SU-DHL-6 (cell line): ENCODE measurements at regions not wholly inside any gene's neighbourhood (a gene's known extent, or its start where the extent isn't known, plus 50 kb on each side); places are given as distances from the start of the nearest gene placed in this dataset.

Source experiments
- H2AFZ ChIP-seq: fragments of 200-600 bp; sonication (generic); 2 replicates; pipeline ENCODE4 v1.6.1; 2014; ENCODE audit warnings: low read depth, mild to moderate bottlenecking, moderate library complexity, mixed read lengths, antibody characterized with exemption, low read length; ENCODE audit not compliant: severe bottlenecking
- H3F3A ChIP-seq: fragments of 200-600 bp; shearing (Covaris generic); 2 replicates; pipeline ENCODE4 v1.6.0; 2016; ENCODE audit warnings: antibody characterized with exemption, mild to moderate bottlenecking; ENCODE audit not compliant: insufficient read depth
- H3K27ac ChIP-seq: fragments of 200-600 bp; sonication (generic); 2 replicates; pipeline ENCODE4 v1.5.1; 2016; ENCODE audit warnings: low read depth, mild to moderate bottlenecking, low read length, moderate library complexity, mixed read lengths
- H3K27me3 ChIP-seq: fragments of 200-600 bp; sonication (generic), shearing (Covaris generic); 2 replicates; pipeline ENCODE4 v1.6.0; 2014; ENCODE audit warnings: mild to moderate bottlenecking, low read length
- H3K36me3 ChIP-seq: fragments of 200-600 bp; sonication (generic); 2 replicates; pipeline ENCODE4 v1.6.1; 2014; ENCODE audit warnings: mild to moderate bottlenecking, low read length, mixed read lengths
- H3K4me2 ChIP-seq: fragments of 300-600, 200-600 bp; shearing (Covaris generic), sonication (generic); 2 replicates; pipeline ENCODE4 v1.6.0; 2014; ENCODE audit warnings: low read length, low read depth, mild to moderate bottlenecking; ENCODE audit not compliant: poor library complexity, severe bottlenecking
- H3K4me3 ChIP-seq: fragments of 200-600 bp; sonication (generic); 2 replicates; pipeline ENCODE4 v1.5.1; 2014; ENCODE audit warnings: antibody characterized with exemption, low read length, mild to moderate bottlenecking, mixed read lengths; ENCODE audit not compliant: insufficient read depth, poor library complexity, severe bottlenecking
- H3K79me2 ChIP-seq: fragments of 200-600 bp; sonication (generic); 2 replicates; pipeline ENCODE4 v1.6.1; 2014; ENCODE audit warnings: mild to moderate bottlenecking, low read length, moderate library complexity; ENCODE audit not compliant: insufficient read depth
- H3K9ac ChIP-seq: fragments of 200-600 bp; sonication (generic); 2 replicates; pipeline ENCODE4 v1.7.0; 2014; ENCODE audit warnings: mild to moderate bottlenecking, low read length
- H3K9me2 ChIP-seq: fragments of 200-600 bp; sonication (generic); replicated peaks from 2 replicates; pipeline ENCODE4 v1.6.1; 2014; ENCODE audit warnings: low read length; ENCODE audit not compliant: insufficient read depth
- H3K9me3 ChIP-seq: fragments of 200-600 bp; sonication (generic); 2 replicates; pipeline ENCODE4 v1.6.1; 2014; ENCODE audit warnings: low read length, mixed read lengths; ENCODE audit not compliant: insufficient read depth
- H4K20me1 ChIP-seq: fragments of 200-600 bp; sonication (generic); 2 replicates; pipeline ENCODE4 v1.6.1; 2014; ENCODE audit warnings: low read depth, mild to moderate bottlenecking, antibody characterized with exemption, low read length, moderate library complexity, mixed read lengths
- EZH2phosphoT487 ChIP-seq: fragments of 200-600 bp; sonication (generic), shearing (Covaris generic); conservative IDR thresholded peaks from 2 replicates; pipeline ENCODE4 v1.6.1; 2018; ENCODE audit warnings: mild to moderate bottlenecking, antibody characterized with exemption, low read length, moderate library complexity, mixed read lengths
- TF ChIP-seq, protein P1 (sequence below): fragments of 200-600 bp; sonication (generic); IDR thresholded peaks from one replicate; pipeline ENCODE4 v1.5.1; 2017; ENCODE audit warnings: antibody characterized with exemption, mild to moderate bottlenecking, low read length, moderate library complexity; ENCODE audit not compliant: insufficient read depth, poor library complexity, severe bottlenecking

DNA sequence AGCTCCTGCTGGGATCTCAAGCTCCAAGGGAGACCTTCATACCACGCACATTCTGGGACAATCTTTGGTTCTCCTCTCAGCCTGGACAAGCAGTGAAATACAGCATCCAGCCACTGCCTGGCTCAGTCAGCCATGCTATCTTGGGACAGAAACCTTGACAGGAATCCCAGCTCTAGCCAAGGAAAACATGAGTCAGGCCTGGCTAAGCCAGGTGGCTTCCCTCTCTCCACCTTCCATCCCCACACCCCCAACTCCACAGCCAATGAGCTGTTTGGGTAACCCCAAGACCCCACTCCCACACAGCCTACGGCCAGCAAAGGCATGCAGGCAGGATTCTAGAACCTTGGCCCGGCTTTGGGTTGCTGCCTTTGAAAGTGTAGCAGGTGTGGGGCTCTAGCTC, 64.9 kb downstream of the MCFD2 start:
- Histone ChIP-seq H2AFZ (no peak overlapping the region), H3K27ac (no peak overlapping the region)

DNA sequence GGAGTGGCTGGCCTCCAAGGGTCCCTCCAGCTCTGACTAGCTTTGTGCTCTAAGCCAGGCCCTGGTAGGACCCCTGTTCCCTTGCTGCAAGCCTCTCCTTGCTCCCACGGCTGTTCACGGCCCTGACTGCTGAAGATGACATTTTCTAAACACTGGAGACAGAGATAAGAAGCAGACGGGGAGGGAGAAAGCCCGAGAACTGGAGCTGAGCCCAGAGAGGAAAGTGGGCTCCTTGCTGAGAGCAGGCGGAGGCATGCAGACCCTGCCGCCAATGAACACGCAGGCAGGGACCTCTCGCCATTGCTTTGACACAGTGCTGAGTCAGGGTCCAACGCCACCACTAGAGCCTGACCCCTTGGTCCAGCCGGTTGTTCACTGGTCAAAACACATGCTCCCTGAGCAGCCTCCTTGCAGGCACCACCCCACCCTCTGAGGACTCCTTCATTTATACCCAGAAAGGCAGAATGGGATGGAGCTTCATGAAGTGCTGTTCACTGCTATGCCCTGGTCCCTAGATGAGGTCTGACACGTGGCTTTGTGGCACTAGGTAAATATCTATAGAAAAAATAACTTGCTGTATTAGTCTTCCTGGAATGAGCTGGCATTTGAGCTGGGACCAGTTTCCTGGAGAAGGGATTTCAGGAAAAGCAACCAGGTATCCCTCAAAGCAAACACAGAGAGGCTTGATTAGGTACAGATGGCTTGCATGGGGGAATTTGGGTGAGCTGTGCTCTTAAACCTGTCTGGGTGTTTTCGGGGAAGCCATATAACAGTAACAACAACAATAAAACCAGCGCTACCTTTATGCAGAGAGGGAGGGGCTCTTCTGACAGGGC, 65.7 kb downstream of the MCFD2 start:
- no peak overlapping the region for H3K9ac ChIP-seq
- H3K79me2 ChIP-seq = no peaks in the 10 kb centered on the region
- H3K36me3 ChIP-seq = no peaks in the 10 kb centered on the region
- no peaks in the 10 kb centered on the region for H4K20me1 ChIP-seq
- H3K9me3 ChIP-seq = no peaks in the 10 kb centered on the region
- H2AFZ ChIP-seq = no peak overlapping the region
- TF ChIP-seq EZH2phosphoT487 = no peak
- no peak overlapping the region for H3K4me3 ChIP-seq
- no peaks in the 10 kb centered on the region for H3K27me3 ChIP-seq
- no peaks in the 10 kb centered on the region for H3F3A ChIP-seq
- no peak overlapping the region for H3K4me2 ChIP-seq
- no peak overlapping the region for H3K27ac ChIP-seq
- H3K9me2 ChIP-seq = no peaks in the 10 kb centered on the region

More for the DNA sequence above, 64.9 kb downstream of the MCFD2 start:
- Histone ChIP-seq H3K4me3 (no peak overlapping the region), H3K27me3 (no peaks in the 10 kb centered on the region), H3F3A (no peaks in the 10 kb centered on the region), H3K36me3 (no peaks in the 10 kb centered on the region), H3K9me3 (no peaks in the 10 kb centered on the region), H3K9ac (no peak overlapping the region), H3K79me2 (no peaks in the 10 kb centered on the region), H3K9me2 (no peaks in the 10 kb centered on the region), H3K4me2 (no peak overlapping the region), H4K20me1 (no peaks in the 10 kb centered on the region)
- no peak for TF ChIP-seq EZH2phosphoT487
- TF ChIP-seq, protein P1, sequence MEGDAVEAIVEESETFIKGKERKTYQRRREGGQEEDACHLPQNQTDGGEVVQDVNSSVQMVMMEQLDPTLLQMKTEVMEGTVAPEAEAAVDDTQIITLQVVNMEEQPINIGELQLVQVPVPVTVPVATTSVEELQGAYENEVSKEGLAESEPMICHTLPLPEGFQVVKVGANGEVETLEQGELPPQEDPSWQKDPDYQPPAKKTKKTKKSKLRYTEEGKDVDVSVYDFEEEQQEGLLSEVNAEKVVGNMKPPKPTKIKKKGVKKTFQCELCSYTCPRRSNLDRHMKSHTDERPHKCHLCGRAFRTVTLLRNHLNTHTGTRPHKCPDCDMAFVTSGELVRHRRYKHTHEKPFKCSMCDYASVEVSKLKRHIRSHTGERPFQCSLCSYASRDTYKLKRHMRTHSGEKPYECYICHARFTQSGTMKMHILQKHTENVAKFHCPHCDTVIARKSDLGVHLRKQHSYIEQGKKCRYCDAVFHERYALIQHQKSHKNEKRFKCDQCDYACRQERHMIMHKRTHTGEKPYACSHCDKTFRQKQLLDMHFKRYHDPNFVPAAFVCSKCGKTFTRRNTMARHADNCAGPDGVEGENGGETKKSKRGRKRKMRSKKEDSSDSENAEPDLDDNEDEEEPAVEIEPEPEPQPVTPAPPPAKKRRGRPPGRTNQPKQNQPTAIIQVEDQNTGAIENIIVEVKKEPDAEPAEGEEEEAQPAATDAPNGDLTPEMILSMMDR = no peak

DNA sequence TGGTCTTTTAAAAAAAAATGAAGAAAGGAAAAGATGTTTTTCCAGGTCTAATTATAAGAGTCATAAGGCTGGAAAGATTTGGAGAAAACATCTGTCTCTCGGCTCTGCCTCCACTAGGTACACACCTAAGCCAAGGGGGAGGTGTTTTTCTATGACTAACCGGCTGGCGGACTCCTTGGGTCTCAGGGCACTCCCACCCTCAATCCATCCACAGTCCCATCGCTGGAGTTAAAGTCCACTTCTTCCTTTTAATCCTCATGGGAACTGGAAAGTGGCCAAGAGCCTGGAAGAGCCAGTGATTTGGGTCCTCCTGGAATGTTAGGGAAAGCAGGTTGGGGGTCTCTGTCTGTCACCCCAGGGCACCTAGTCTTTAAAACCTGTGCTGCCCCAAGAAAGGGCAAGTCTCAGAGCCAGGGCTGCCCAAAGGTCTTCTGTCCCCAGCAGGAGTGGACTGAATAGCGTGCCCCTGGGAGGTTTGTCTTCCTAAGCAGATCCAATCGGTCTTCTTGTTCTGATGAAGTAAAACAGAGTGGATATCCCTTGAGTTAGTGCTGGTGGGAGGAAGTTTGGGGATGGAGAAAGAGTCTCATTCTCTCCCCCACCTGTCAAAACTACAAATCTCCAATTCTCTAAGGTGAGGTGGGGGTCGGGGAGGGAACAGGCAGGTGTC, 66.4 kb downstream of the MCFD2 start:
- no peaks in the 10 kb centered on the region for H4K20me1 ChIP-seq
- H3K9ac ChIP-seq = no peak overlapping the region
- H3F3A ChIP-seq = no peaks in the 10 kb centered on the region
- H3K27ac ChIP-seq = no peak overlapping the region
- TF ChIP-seq EZH2phosphoT487 = no peak
- TF ChIP-seq, protein P1 = no peak
- no peaks in the 10 kb centered on the region for H3K27me3 ChIP-seq
- no peaks in the 10 kb centered on the region for H3K36me3 ChIP-seq
- no peak overlapping the region for H3K4me3 ChIP-seq
- no peak overlapping the region for H3K4me2 ChIP-seq
- H3K9me2 ChIP-seq = no peaks in the 10 kb centered on the region
- H2AFZ ChIP-seq = no peak overlapping the region
- no peaks in the 10 kb centered on the region for H3K9me3 ChIP-seq
- H3K79me2 ChIP-seq = no peaks in the 10 kb centered on the region

DNA sequence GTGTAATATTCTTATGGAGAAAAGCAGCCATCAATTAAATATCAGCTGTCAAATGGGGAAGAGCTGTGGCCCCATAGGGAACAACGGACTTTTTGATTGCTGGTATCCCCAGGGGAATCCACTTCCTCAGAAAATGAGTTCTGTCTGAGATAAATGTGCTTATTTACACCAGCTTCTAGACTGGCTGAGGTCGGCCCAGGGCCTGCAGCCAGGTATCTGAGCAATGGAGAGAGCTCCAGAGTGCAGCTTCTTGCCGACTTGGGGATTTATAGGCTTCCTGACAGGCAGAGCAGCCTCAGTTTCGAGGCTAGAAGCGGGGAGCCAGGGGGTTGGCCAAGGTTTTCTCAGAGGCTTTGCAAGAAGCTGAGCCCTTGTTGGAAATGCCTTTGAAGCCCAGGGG, 67.2 kb downstream of the MCFD2 start:
- Histone ChIP-seq H3K4me2 (no peak overlapping the region), H3K4me3 (no peak overlapping the region), H3K9me2 (no peaks in the 10 kb centered on the region), H3K36me3 (no peaks in the 10 kb centered on the region), H3F3A (no peaks in the 10 kb centered on the region), H3K27ac (no peak overlapping the region), H3K9ac (no peak overlapping the region), H3K9me3 (no peaks in the 10 kb centered on the region), H4K20me1 (no peaks in the 10 kb centered on the region), H3K79me2 (no peaks in the 10 kb centered on the region), H2AFZ (no peak overlapping the region), H3K27me3 (no peaks in the 10 kb centered on the region)
- no peak for TF ChIP-seq EZH2phosphoT487
- TF ChIP-seq, protein P1 = no peak
